Amniotic epithelial cell (primary cell): ENCODE measurements at regions not wholly inside any gene's neighbourhood (a gene's known extent, or its start where the extent isn't known, plus 50 kb on each side); places are given as distances from the start of the nearest gene placed in this dataset.

Experiments
- DNase-seq: peaks from one replicate; pipeline ENCODE4 v3.0.0-alpha.2; 2010; ENCODE audit warnings: low read depth

DNA sequence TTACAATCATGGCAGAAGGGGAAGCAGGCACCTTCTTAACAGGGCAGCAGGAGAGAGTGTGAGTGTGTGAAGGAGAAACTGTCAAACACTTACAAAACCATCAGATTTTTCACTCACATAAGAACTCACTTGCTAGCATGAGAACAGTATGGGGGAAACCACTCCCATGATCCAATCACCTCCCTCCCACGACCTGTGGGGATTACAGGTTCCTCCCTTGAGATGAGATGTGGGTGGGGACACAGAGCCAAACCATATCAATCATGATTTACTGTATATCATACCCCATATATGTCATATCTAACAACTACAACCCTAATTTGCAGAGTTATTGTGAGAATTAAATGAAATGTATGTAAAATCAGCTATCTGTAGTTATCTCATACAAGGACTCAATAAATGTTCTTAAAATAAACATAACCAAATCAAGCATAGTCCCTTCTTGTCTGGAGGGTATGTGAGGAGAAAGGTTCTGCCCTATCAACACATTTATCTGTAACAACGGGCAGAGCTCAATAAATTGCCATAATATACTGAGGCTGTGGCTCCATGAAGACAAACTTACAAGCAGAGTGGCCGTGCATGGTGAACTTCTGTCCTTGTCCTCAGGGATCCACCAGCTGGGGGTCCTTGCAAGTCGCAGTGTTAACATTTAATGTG is 504.7 kb downstream of the SOX2 start:
- no peak for DNase-seq

GRCh38 chr3:182220013-182220412 is 508.3 kb downstream of the SOX2 start:
- no peak for DNase-seq

GRCh38 chr3:182220471-182220870 is 508.7 kb downstream of the SOX2 start:
- DNase-seq, result no peak

DNA sequence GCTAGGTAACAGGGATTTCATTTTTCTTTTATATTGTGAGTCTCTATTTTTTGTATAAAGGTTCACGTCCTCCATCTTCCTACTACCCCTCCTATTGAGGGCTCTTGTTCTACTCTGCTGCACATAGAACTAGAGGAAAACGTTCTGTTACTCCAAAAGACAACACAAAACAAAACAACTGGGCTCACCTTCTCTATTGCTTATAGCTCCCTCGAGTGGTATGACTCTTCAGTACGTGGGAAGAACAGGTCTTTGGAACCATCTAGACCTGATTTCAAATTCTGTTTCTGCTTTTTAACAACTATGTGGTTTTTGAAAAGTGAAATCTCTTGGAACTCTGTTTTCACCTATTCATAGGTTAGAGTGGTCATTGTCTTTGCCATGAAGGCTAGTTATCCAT is 515.3 kb downstream of the SOX2 start:
- DNase-seq, result no peak

- DNase-seq, result no peak
Observed at GRCh38 chr3:182233405-182233804, 521.7 kb downstream of the SOX2 start.

DNA sequence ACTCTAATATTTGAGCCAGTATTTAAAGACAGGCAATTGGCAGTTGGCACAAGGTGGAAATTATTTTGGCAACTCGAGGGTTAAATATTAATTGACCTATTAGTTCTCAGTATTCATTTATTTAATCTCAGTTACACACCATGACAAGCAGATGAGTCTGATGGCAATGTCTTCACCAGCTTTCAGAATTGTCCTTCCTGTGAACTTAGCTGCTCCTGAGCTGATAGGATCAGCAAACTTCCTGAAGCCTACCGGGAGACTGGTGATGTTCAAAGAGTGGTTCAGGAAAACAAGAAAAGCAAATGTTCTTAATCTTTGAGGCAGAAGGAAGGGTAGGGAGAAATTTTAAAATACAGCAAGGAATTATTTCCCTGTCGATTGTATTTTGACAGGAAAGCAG is 522.2 kb downstream of the SOX2 start:
- no peak for DNase-seq

- no peak for DNase-seq
Observed at GRCh38 chr3:182234881-182235280, 523.2 kb downstream of the SOX2 start.

GRCh38 chr3:182235504-182235903 is 523.8 kb downstream of the SOX2 start:
- DNase-seq, result no peak

- DNase-seq, result peak; percentile 6
Observed at GRCh38 chr3:182238126-182238525, 526.4 kb downstream of the SOX2 start.

GRCh38 chr3:182239316-182239715 is 527.6 kb downstream of the SOX2 start:
- DNase-seq, result no peak

- DNase-seq, result no peak
Observed at GRCh38 chr3:182240474-182240873, 528.7 kb downstream of the SOX2 start.

GRCh38 chr3:182241196-182241765 is 529.6 kb downstream of the SOX2 start:
- DNase-seq, result no peak

- DNase-seq, result peak; percentile 79
Observed at GRCh38 chr3:182241766-182242488, 530.2 kb downstream of the SOX2 start.

- DNase-seq, result no peak
Observed at GRCh38 chr3:182242489-182242942, 530.8 kb downstream of the SOX2 start.

DNA sequence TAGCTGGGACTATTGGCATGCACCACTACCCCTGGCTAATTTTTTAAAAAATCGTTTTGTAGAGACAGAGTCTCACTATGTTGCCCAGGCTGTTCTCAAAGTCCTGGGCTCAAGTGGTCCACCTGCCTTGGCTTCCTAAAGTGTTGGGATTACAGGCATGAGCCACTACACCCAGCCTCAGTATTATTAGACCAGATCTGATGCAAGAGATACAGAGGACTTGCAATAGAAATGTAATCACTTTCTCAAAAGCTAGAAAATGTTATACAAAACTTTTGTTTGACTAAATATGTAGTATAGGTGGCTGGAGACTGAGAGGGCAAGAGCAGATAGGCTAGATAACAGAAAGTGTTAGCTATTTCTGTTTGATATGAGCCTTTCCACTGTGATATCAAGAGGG is 531.9 kb downstream of the SOX2 start:
- DNase-seq, result no peak

DNA sequence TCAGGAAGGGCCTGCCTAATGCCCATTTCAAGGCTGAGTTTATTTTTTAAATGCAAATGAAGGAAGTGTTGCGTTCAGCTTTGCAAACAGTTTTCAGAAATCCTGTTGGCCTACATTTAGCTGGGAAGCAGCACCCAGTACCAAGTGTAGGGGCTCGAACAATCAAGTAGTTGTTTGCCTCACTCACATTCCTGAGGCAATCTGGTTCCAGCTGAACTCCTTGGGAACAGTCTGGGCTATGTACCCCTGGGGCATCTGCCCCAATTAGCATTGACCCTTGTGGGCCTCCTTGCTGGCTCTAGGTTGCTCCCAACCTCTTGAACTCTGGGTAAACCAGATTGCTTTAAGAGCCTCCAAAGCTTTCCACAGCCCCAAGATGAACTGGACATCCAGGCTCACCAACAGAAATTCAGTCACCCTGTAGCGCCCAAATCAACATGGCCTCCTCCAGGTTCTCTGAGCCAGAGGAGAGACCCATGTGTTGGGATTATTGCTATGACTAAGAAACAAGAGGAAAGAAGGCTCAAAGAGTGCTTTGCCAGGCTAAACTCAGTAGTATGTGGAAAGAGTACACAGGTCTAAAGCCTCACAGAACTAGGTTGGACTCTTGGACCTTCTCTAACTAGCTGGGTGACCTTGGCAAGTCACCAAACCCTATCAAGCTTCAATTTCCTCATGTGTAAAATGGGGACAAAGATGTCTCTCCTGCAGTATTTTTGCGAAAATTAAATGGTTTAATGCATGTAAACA is 532.7 kb downstream of the SOX2 start:
- DNase-seq, result no peak

GRCh38 chr3:182245059-182245458 is 533.3 kb downstream of the SOX2 start:
- no peak for DNase-seq

DNA sequence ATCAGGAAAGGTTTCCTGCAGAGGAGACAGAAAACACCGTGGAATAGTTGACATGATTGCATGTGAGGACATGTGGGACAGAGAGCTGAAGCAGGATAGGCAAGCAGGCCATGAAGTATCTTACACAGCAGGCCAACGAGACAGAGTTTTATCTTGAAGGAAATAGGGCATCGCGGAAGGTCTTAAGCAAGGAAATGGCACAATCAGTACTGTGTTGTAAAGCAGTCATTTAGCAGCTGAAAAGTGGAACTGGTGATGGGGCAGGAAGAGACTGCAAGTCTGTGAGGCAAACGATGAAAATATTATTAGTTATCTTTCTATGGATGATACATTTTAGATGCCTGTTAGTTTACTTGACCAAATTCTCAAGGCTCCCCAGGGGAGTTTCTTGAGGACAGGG is 535.1 kb downstream of the SOX2 start:
- no peak for DNase-seq

GRCh38 chr3:182248349-182248880 is 536.7 kb downstream of the SOX2 start:
- DNase-seq, result no peak

GRCh38 chr3:182252802-182253201 is 540.5 kb upstream of the ATP11B start:
- DNase-seq, result no peak

DNA sequence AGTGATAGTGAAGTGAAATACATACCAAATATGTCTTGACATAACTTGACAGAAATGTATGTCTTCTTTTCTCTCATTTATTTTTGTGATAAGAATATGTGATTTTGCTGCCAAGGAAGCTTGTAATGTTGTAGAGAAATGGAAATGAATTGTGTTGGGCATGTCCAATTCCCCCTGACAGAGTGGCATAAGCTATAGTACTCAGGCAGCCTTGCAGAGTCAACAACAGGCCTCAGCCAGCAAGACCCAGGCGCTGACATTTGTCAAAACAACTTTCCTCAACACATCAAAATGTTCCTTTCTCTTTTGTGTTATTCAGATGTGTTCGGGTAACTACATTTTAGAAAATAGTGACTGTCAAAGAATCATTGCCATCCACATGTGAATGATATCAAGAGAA is 538.1 kb upstream of the ATP11B start:
- no peak for DNase-seq

GRCh38 chr3:182257361-182257760 is 535.9 kb upstream of the ATP11B start:
- DNase-seq, result no peak
